Stimulated activated CD8-positive, alpha-beta memory T cell treated with anti-CD3 and anti-CD28 coated beads, Interleukin-4, amount 100 ng/mL, for 1 hour (primary cell): ENCODE measurements at regions not wholly inside any gene's neighbourhood (a gene's known extent, or its start where the extent isn't known, plus 50 kb on each side); places are given as distances from the start of the nearest gene placed in this dataset.

Source experiments
- DNase-seq, 2 donors: peaks; one replicate each; pipeline ENCODE4 v3.0.0-alpha.2; 2020; ENCODE audit warnings: low read depth in 2 of 2, low spot score in 1 of 2

DNA sequence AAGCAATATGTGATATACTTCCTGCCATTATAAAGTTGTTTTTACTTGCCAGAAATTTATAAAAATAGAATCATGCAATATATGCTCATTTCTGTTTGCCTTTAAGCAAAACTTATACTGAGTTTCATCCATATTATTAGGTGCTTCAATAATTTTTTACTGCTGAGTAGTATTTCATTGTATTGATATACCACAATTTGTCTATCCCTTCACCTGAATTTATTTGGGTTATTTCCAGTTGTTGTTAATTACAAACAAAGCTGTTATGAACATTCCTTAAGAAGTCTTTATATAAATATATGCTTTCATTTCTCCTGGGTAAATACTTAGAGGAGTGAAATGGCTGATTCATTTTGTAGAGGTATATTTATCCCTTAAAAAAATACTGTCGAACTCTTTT is 864.1 kb downstream of the HACE1 start:
- DNase-seq = no peak

DNA sequence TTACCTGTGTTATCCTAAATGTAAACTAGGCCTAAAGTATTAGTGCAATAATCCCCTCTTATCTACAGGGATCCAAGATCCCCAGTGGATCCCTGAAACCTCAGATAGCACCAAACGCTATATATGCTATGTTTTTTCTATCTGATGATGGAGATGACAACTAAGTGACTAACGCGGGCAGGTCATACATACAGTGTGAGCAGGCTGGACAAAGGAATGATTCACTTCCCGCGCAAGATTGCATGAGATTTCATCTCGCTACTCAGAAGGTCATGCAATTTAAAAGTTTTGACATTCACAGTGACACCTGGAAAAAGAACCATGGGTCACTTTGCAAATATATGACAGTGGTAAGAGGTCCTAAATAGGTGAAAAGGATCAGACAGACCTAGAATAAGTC is 875.9 kb downstream of the HACE1 start:
- DNase-seq = no peak

DNA sequence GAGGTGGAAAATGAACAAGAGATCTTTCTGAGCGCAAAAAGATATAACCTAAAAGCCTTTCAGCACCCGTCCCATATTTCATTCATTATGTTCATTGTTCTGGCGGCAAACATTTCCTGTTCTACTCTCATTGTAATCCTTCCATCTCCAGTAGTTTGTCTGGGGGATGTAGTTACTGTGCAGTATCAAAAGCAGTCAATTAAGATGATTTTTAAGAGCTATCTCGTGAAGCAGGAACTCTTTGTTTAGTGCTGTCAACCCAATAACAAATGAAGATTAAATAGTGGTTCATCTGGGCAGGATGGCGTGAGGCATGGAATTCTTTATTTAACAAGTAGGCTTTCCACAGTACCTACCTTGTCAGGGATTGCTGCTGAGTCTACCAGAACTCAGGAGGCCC is 876.7 kb downstream of the HACE1 start:
- DNase-seq = no peak

DNA sequence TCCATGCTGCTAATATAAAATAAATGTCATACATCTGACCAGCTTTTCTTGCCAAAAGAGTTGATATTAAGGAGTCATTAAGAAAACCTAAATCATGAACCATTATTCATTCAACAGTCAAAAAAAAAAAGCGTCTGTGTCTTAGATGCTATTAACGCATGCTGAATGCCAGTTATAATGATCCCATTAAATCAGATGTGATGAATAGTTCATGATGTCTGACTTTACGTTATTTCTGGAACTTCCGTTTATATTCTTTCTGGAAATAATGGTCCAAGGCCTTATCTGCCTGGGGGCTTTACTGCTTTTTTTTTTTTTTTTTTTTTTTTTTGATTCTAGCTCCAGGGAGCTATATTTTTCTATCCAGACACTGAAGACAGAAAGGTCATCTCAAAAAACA is 877.1 kb downstream of the HACE1 start:
- no peak for DNase-seq

DNA sequence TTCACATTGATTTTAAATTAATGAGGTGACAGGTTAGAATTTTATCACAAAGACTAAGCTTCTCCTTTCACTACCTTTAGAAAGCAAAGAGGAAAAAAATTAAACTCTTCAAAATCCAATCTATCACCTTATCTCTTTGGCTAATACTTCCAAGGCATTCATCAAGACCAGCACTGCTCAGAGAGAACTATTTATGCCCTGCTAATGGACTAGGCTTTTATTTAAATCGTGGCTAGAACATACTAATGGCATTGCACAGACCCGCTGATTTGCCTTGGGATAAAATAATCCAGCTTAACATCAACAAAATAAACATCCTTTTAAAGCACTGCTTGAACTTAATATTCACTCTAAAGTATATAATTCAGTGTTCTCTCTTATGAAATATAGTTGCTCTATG is 880.4 kb downstream of the HACE1 start:
- DNase-seq = no peak

DNA sequence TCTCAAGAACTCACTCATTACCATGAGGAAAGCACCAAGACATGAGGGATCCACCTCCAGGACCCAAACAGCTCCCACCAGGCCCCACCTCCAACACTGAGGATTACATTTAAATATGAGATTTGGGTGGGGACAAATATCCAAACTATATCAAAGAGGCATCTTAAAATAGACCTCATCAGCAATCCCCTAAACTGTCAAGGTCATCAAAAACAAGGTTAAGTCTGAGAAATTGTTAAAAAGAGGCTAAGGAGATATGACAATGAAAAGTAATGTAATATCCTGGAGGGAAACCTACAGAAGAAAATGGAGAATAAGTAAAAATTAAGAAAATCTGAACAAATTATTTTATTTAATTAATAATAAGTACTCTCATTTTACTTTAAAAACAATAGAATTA is 922.3 kb downstream of the HACE1 start:
- no peak for DNase-seq

DNA sequence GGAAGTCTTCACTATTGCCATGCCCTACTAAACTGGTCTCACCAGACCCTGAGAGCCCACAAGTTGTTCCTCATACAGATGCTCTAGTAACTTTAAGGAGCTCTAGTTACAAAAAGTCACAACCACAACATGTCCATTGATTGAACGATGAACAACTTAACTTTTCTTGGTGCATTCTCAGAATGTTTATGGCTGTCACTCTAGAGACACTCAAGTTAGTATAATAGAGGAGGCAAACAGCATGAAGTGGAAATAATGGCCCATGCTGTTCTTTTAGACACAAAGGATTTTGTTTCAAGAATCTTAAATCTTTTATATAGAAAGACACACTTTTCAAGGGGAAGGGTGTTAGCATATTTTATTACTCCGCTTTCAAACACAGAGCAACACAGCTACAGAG is 934.4 kb downstream of the HACE1 start:
- no peak for DNase-seq

DNA sequence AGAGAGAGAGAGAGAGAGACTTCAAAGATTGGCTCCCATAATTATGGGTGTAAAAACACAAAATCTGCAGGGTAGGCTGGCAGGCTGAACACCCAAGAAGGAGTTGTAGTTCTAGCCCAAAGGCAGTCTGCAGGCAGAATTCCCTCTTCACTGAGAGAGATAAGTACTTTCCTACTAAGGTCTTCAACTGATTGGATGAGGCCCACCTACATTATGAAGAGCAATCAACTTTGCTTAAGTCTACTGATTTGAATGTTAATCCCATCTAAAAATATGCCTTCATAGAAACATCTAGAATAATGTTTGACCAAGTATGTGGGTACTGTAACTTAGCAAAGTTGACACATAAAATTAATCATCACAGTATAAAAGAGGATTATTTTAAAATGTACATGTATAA is 949.7 kb downstream of the HACE1 start:
- no peak for DNase-seq

DNA sequence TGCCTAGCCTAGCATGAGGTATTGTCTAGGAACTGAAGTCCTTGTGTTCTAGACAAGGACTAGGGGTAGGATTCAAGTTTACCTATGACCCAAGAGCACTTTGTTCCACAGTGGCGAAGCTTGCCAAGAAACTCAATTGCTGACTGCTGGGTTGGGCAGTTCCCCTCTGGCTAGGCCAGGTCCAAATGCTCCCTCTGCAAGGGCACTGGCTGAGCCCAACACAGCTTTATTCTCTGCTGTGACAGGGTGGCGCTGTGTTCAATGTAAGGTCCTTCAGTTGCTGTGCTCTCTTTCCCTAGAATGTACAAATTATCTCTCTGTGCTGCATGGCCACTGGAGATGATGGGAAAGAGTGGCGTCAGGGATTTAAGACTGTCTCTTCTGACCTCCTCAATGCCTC is 950.8 kb downstream of the HACE1 start:
- DNase-seq = no peak

DNA sequence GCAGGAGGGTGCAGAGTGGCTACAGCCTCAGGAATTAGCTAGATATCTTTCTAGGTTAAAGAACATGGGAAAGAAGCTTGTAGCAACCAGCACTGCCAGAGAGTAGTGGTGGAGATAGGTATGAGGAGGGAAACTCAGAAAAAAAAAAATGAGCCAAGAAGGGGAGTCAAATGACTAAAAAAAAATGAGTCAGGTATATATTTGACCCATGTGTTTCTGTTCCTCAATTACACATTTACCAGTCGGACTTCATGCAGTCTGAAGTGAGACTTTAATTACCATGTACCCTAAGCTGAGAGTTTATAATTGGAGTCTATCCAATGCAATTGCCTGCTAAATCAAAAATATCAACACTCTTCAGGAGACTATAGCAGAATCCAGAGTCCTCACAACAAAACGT is 964.6 kb downstream of the HACE1 start:
- DNase-seq = no peak

DNA sequence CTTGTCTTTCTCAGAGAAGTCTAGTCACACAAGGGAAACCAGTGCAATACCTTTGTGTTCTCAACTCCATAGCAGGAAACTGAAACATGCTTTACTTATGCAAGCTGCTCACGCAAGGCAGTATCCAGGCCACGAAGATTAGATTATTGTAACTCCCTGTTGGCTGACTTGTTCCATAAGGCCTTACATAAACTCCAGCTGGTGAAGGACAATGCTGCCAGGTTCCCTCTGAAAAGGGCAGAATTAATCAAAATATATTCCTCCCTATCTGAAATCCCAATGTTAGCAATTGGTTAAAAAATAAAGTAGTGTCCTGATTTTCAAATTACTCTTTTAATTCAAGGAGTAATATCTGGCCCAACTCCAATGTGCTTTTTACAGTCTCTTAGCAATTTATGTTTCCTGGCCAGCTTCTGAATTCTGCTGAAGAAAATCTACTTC is 966.6 kb downstream of the HACE1 start:
- DNase-seq = no peak

DNA sequence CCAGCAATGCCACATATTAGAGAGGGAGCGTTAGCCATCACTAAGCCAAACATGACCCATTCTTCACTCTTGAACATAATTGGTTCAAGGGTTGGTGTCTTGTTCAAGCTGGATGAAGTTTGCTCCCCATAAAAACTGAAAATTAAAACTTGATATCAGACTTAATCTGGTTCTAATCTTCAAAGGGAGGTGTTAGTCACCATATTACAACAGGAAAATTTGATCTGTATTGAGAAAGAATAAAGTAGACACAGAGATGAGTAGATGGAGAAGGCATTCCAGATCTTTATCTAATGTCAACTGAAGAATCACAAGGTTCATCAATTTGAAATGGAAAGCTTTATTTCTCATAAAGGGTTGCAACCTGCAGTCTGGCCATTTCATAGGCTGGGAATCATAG is 972.8 kb downstream of the HACE1 start:
- DNase-seq = no peak

DNA sequence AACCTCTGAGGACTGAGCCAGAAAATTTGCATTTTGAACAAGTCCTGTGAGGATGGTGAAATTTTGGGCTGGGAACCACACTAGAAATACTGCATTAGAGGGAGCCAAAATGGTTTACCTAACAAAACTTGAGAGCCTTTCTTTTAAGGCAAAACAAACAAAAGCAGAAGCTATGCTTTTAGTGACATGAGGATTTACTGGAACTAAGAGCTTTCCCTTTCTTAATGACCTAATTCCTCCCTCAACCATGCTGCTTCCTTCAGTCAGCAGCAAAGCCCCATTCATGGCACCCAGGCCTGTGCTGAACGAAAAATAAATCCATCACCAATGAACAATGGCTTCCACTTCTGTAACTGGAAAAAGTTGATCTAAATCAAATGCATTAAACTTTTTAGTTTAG is 974.3 kb downstream of the HACE1 start:
- DNase-seq = no peak

DNA sequence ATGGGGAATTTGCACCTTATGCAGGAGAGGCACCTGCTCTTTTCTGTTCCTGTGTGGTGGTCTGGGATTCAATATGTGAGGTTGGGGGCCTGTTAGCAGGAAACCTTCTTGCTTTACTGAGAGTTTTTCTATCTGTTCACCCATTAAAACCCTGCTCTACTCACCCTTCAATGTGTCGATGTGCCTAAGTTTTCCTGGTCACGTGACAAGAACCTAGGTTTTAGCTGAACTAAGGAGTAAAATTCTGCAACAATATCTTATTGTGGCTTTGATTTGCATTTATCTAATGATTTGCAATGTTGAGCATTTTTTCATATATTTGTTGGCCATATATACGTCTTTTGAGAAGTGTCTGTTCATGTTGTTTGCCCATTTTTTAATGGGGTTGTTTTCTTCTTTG is 979.9 kb downstream of the HACE1 start:
- DNase-seq = no peak

DNA sequence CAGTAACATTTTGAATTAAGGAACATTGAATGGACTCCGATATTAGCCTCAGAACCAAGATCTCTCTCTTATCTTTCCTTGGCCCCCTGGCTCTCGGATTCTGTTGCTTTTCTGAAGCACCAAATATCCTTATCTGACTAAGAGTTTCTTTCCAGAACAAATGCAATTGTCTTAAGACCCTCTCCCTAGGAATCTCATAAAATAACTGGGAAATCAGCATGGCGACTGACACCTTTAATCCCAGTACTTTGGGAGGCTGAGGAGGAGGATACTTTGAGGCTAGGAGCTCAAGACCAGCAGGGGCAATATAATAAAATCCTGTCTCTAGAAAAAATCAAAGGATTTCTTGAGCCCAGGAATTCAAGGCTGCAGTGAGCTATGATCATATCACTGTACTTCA is 984.5 kb downstream of the HACE1 start:
- no peak for DNase-seq

DNA sequence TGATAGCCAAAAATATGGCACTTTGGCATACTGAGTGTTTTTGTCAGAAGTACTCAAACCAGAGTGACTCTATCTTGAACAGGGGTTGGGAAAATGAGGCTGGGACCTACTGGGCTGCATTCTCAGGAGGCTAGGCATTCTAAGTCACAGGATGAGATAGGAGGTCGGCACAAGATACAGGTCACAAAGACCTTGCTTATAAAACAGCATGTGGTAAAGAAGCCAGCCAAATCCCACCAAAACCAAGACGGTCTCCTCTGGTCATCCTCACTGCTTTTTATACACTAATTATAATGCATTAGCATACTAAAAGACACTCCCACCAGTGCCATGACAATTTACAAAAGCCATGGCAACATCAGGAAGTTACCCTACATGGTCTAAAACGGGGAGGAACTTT is 985.1 kb downstream of the HACE1 start:
- no peak for DNase-seq

DNA sequence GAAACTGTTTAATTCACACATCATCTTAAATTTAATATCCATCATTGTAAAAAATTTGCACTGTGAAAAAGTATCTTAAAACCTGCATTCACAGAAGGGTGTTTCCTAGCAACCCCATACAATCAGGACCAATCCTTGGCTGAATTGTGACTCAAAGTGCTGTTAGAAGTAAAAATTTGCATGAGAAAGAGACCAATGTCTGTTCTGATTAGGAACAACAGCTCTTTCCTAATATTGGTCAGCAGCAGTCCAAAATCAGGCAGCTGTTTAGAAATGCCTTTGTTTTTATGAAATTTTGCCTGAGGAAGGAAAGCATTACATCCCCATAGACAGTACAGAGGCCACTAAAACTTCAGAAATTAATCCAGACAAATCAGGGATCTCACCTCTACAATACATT is 987.0 kb downstream of the HACE1 start:
- no peak for DNase-seq

DNA sequence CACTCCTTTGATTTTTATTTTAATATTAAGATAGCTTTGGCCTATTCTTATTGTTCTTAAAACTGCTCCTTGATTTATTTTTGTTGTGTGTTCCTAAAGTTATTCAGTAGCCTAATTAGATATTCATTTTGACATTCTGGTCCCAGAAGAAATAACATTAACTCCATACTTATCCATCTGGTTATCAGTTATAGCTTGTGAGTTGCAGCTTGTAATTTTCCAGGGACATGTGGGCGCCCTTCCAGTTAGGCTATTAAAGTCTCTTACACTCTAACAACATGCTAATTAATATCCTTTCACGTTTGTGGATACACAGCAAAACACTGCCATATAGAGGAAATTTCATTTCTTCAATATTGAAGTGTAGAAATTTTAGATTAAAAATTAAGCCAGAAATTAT is 987.5 kb downstream of the HACE1 start:
- no peak for DNase-seq

DNA sequence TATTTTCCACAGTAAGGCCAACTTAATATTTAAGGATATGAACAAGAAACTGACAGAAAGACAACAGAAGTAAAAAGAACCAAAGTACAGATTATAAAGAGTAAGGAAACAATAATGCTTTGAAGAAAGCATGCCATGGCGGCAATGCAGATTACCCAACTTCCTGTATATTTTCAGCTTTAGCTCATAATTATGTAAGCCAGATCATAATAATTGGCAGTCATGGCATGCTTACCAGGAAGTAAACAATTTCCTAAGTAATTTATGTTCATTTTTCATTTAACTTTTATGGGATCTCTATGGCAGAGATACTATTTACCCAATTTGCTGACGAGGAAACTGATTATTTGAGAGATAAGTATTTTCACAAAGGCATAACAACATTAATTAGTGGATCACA is 988.7 kb downstream of the HACE1 start:
- no peak for DNase-seq

DNA sequence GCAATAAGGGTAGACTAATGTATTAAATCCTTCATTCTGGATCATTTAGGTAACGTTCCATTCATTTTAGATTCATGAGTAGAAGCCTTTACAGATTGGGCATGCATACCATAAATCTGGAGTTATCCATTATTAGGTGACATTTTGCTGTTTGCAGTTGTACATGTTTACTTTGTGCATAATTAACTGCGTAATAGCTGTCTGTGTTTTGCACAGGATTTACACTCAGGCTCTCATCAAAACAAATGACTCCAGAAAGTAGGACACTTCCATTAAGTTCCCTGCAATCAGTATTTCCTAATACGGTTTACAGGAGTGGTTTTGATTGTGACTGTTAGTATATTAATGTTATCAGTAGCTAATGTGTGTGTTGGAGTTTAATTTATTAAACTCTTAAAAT is 997.4 kb downstream of the HACE1 start:
- DNase-seq = no peak

DNA sequence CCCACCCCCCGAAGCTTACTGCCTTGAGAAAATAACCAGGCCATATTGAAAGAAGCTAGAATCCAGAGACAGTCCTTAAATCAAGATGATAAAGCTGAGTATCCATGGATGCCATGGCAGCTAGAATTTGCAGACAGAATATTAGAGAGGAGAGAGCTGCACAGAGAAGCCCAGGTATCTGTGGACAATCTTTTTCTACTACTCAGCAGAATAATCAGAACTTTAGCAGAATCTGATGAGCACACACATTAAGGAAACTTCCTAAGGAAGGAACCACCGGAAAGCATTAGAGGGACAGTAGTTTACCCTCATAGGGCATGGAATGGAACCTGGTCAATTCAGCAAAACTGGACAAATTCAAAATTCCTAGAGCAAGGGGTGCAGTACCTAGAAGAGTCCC is 1001.7 kb downstream of the HACE1 start:
- no peak for DNase-seq

DNA sequence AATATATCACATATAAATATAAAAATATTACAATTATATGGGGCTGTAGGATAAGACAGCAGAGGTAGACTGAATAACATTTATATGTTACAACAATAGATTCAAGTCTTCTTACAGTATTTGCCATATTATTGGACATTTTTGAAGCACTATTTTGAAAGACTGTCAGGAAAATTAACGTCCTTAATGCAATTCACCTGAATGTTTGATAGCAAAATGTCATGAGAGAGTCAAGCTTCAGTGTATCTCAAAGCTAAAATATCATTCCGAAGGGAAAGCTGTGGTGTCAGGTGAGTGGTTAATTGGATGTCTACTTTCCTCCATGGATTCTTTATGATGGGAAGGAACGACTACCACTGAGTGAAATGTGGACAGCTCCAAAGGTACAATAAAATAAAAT is 1004.0 kb downstream of the HACE1 start:
- DNase-seq = no peak

DNA sequence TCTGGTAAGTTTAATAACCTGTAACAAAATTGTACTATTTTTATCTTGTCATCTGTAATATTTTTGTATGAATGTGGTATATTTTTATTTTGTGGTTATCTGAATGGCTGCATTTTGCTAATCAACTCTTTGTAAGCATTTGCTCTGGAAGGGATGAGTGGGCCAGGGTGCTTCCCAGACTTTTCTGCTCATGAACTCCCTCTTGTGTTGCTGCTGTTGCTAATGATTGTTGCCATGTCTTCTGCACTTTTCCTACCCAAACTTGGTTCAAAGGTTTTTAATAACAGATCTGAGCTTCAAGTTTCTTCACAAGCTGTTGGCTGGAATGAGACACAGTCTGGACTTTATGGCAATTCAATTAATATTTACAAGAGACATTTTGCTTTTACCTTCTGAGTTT is 1005.7 kb downstream of the HACE1 start:
- DNase-seq = no peak

DNA sequence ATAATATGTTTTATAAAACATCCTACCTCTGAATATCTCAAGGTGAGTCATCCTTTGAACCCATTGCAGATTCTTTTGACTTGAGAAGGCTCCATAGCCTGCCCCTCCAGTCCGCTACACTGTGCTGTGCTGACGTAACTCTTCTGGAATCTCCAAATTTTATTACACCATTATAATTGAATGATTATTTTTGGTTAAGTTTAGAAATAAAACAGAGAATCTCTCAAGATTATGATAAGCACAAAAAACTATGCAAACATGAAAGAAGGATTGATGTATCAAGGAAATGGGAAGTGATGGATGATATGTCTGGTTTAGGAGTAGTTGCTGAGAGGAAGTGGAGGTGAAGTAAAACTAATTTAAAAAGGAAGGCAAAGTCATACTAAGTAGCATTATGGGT is 1021.3 kb downstream of the HACE1 start:
- DNase-seq = no peak
